ENCODE measurements at regions not wholly inside any gene's neighbourhood (a gene's known extent, or its start where the extent isn't known, plus 50 kb on each side); places are given as distances from the start of the nearest gene placed in this dataset.
A peak's percentile ranks its signal among the peaks of the same experiment; 100 is the strongest.
"Not testable (repeated sequence)": the region's sequence is repeated elsewhere in the genome, so short reads cannot be mapped to it uniquely, and the experiment has no call there.

GRCh38 chr13:80881942-80882445 is 541.1 kb upstream of the SPRY2 start:
- no peak for ATAC-seq
- no peak for DNase-seq

GRCh38 chr13:80881495-80881894 is 540.6 kb upstream of the SPRY2 start:
- DNase-seq (no peak), ATAC-seq (no peak)

GRCh38 chr13:80881034-80881433 is 540.1 kb upstream of the SPRY2 start:
- DNase-seq (no peak), ATAC-seq (no peak)

GRCh38 chr13:80877944-80878241 is 537.0 kb upstream of the SPRY2 start:
- DNase-seq (no peak), ATAC-seq (no peak)

GRCh38 chr13:80877209-80877943 is 536.5 kb upstream of the SPRY2 start:
- ATAC-seq (no peak), DNase-seq (no peak)

GRCh38 chr13:80873589-80873988 is 532.7 kb upstream of the SPRY2 start:
- DNase-seq = peak; percentile 4
- peak; percentile 61 for ATAC-seq

GRCh38 chr13:80871971-80872370 is 531.0 kb upstream of the SPRY2 start:
- ATAC-seq, DNase-seq: not testable (repeated sequence)

GRCh38 chr13:80871481-80871880 is 530.6 kb upstream of the SPRY2 start:
- ATAC-seq (no peak), DNase-seq (no peak)

- no peak for DNase-seq
- no peak for ATAC-seq
These were observed 529.3 kb upstream of the SPRY2 start for GRCh38 chr13:80870186-80870585.

GRCh38 chr13:80866921-80867320 is 526.0 kb upstream of the SPRY2 start:
- DNase-seq (no peak), ATAC-seq (no peak)

- DNase-seq (no peak), ATAC-seq (no peak)
These were observed 524.4 kb upstream of the SPRY2 start for GRCh38 chr13:80865329-80865728.

- DNase-seq = no peak
- no peak for ATAC-seq
These were observed 521.5 kb upstream of the SPRY2 start for GRCh38 chr13:80862456-80862855.

GRCh38 chr13:80860845-80861244 is 519.9 kb upstream of the SPRY2 start:
- DNase-seq = no peak

GRCh38 chr13:80858131-80858530 is 517.2 kb upstream of the SPRY2 start:
- ATAC-seq (no peak), DNase-seq (no peak)

More at GRCh38 chr13:80860845-80861244, 519.9 kb upstream of the SPRY2 start:
- no peak for ATAC-seq

- ATAC-seq (no peak), DNase-seq (no peak)
These were observed 516.4 kb upstream of the SPRY2 start for GRCh38 chr13:80857321-80857720.

- ATAC-seq = no peak
- no peak for DNase-seq
These were observed 509.8 kb upstream of the SPRY2 start for GRCh38 chr13:80850771-80851170.

- ATAC-seq = no peak
These were observed 503.2 kb upstream of the SPRY2 start for GRCh38 chr13:80844164-80844563.

GRCh38 chr13:80841414-80841813 is 500.5 kb upstream of the SPRY2 start:
- no peak for DNase-seq
- no peak for ATAC-seq

More at GRCh38 chr13:80844164-80844563, 503.2 kb upstream of the SPRY2 start:
- DNase-seq = no peak

- no peak for DNase-seq
- ATAC-seq = no peak
These were observed 499.5 kb upstream of the SPRY2 start for GRCh38 chr13:80840316-80840976.

- ATAC-seq (no peak), DNase-seq (no peak)
These were observed 495.0 kb upstream of the SPRY2 start for GRCh38 chr13:80835902-80836301.

- no peak for DNase-seq
- no peak for ATAC-seq
These were observed 489.5 kb upstream of the SPRY2 start for GRCh38 chr13:80830431-80830830.

GRCh38 chr13:80828759-80829158 is 487.8 kb upstream of the SPRY2 start:
- no peak for DNase-seq
- no peak for ATAC-seq

- ATAC-seq (no peak), DNase-seq (no peak)
These were observed 484.4 kb upstream of the SPRY2 start for GRCh38 chr13:80825276-80825675.

GRCh38 chr13:80824229-80824628 is 483.3 kb upstream of the SPRY2 start:
- DNase-seq (no peak), ATAC-seq (no peak)
